ENCODE measurements at regions not wholly inside any gene's neighbourhood (a gene's known extent, or its start where the extent isn't known, plus 50 kb on each side); places are given as distances from the start of the nearest gene placed in this dataset.

GRCh38 chr5:164687391-164687790 is 1182.0 kb downstream of the MAT2B start:
- H3K4me3 ChIP-seq (ENCODE audit: low read length) = no peak overlapping the region
- no peaks in the 10 kb centered on the region for H3K36me3 ChIP-seq (ENCODE audit: insufficient read depth, low read length)
- H3K9ac ChIP-seq (ENCODE audit: low read depth, low read length) = no peak overlapping the region
- no peaks in the 10 kb centered on the region for H3K27me3 ChIP-seq (ENCODE audit: control insufficient read depth, insufficient read depth, low read length)
- no peak overlapping the region for H3K4me2 ChIP-seq (ENCODE audit: low read length)
- no peaks in the 10 kb centered on the region for H3K4me1 ChIP-seq (ENCODE audit: control insufficient read depth, insufficient read depth, low read length)
- no peaks in the 10 kb centered on the region for H3K9me3 ChIP-seq (replicated peaks; ENCODE audit: low read length)

- Histone ChIP-seq H3K4me2 (ENCODE audit: low read length) (no peak overlapping the region), H3K9me3 (replicated peaks; ENCODE audit: low read length) (no peaks in the 10 kb centered on the region), H3K9ac (ENCODE audit: low read depth, low read length) (no peak overlapping the region), H3K36me3 (ENCODE audit: insufficient read depth, low read length) (no peaks in the 10 kb centered on the region), H3K4me3 (ENCODE audit: low read length) (no peak overlapping the region), H3K27me3 (ENCODE audit: control insufficient read depth, insufficient read depth, low read length) (no peaks in the 10 kb centered on the region), H3K4me1 (ENCODE audit: control insufficient read depth, insufficient read depth, low read length) (no peaks in the 10 kb centered on the region)
Observed at GRCh38 chr5:164688437-164688836, 1183.0 kb downstream of the MAT2B start.

- Histone ChIP-seq H3K27me3 (ENCODE audit: control insufficient read depth, insufficient read depth, low read length) (no peaks in the 10 kb centered on the region), H3K36me3 (ENCODE audit: insufficient read depth, low read length) (no peaks in the 10 kb centered on the region), H3K9me3 (replicated peaks; ENCODE audit: low read length) (no peaks in the 10 kb centered on the region), H3K4me2 (ENCODE audit: low read length) (no peak overlapping the region), H3K4me3 (ENCODE audit: low read length) (no peak overlapping the region), H3K9ac (ENCODE audit: low read depth, low read length) (no peak overlapping the region), H3K4me1 (ENCODE audit: control insufficient read depth, insufficient read depth, low read length) (no peaks in the 10 kb centered on the region)
Observed at GRCh38 chr5:164708831-164709230, 1203.4 kb downstream of the MAT2B start.

GRCh38 chr5:164713682-164714081 is 1208.3 kb downstream of the MAT2B start:
- Histone ChIP-seq H3K4me2 (ENCODE audit: low read length) (no peak overlapping the region), H3K36me3 (ENCODE audit: insufficient read depth, low read length) (no peaks in the 10 kb centered on the region), H3K4me1 (ENCODE audit: control insufficient read depth, insufficient read depth, low read length) (no peaks in the 10 kb centered on the region), H3K9me3 (replicated peaks; ENCODE audit: low read length) (no peaks in the 10 kb centered on the region), H3K4me3 (ENCODE audit: low read length) (no peak overlapping the region), H3K9ac (ENCODE audit: low read depth, low read length) (no peak overlapping the region), H3K27me3 (ENCODE audit: control insufficient read depth, insufficient read depth, low read length) (no peaks in the 10 kb centered on the region)

GRCh38 chr5:164721116-164721515 is 1215.7 kb downstream of the MAT2B start:
- H3K9ac ChIP-seq (ENCODE audit: low read depth, low read length) = no peak overlapping the region
- peaks cover 7% of the 10 kb centered on the region for H3K9me3 ChIP-seq (replicated peaks; ENCODE audit: low read length)
- H3K36me3 ChIP-seq (ENCODE audit: insufficient read depth, low read length) = no peaks in the 10 kb centered on the region
- no peaks in the 10 kb centered on the region for H3K27me3 ChIP-seq (ENCODE audit: control insufficient read depth, insufficient read depth, low read length)
- H3K4me2 ChIP-seq (ENCODE audit: low read length) = no peak overlapping the region
- no peak overlapping the region for H3K4me3 ChIP-seq (ENCODE audit: low read length)
- H3K4me1 ChIP-seq (ENCODE audit: control insufficient read depth, insufficient read depth, low read length) = no peaks in the 10 kb centered on the region

- Histone ChIP-seq H3K36me3 (ENCODE audit: insufficient read depth, low read length) (no peaks in the 10 kb centered on the region), H3K4me3 (ENCODE audit: low read length) (no peak overlapping the region), H3K27me3 (ENCODE audit: control insufficient read depth, insufficient read depth, low read length) (no peaks in the 10 kb centered on the region), H3K9me3 (replicated peaks; ENCODE audit: low read length) (peaks cover 7% of the 10 kb centered on the region), H3K4me2 (ENCODE audit: low read length) (no peak overlapping the region), H3K9ac (ENCODE audit: low read depth, low read length) (no peak overlapping the region), H3K4me1 (ENCODE audit: control insufficient read depth, insufficient read depth, low read length) (no peaks in the 10 kb centered on the region)
Observed at GRCh38 chr5:164721656-164722055, 1216.2 kb downstream of the MAT2B start.

- Histone ChIP-seq H3K4me3 (ENCODE audit: low read length) (no peak overlapping the region), H3K4me2 (ENCODE audit: low read length) (no peak overlapping the region), H3K36me3 (ENCODE audit: insufficient read depth, low read length) (no peaks in the 10 kb centered on the region), H3K27me3 (ENCODE audit: control insufficient read depth, insufficient read depth, low read length) (no peaks in the 10 kb centered on the region), H3K9me3 (replicated peaks; ENCODE audit: low read length) (peaks cover 7% of the 10 kb centered on the region), H3K9ac (ENCODE audit: low read depth, low read length) (no peak overlapping the region), H3K4me1 (ENCODE audit: control insufficient read depth, insufficient read depth, low read length) (no peaks in the 10 kb centered on the region)
Observed at GRCh38 chr5:164722702-164723101, 1217.3 kb downstream of the MAT2B start.

- Histone ChIP-seq H3K4me1 (ENCODE audit: control insufficient read depth, insufficient read depth, low read length) (no peaks in the 10 kb centered on the region), H3K4me3 (ENCODE audit: low read length) (no peak overlapping the region), H3K27me3 (ENCODE audit: control insufficient read depth, insufficient read depth, low read length) (no peaks in the 10 kb centered on the region), H3K4me2 (ENCODE audit: low read length) (no peak overlapping the region), H3K36me3 (ENCODE audit: insufficient read depth, low read length) (no peaks in the 10 kb centered on the region), H3K9ac (ENCODE audit: low read depth, low read length) (no peak overlapping the region), H3K9me3 (replicated peaks; ENCODE audit: low read length) (peaks cover 11% of the 10 kb centered on the region)
Observed at GRCh38 chr5:164727012-164727411, 1221.6 kb downstream of the MAT2B start.

- H3K4me1 ChIP-seq (ENCODE audit: control insufficient read depth, insufficient read depth, low read length) = no peaks in the 10 kb centered on the region
- no peak overlapping the region for H3K4me3 ChIP-seq (ENCODE audit: low read length)
- H3K9me3 ChIP-seq (replicated peaks; ENCODE audit: low read length) = peaks cover 11% of the 10 kb centered on the region
- no peak overlapping the region for H3K9ac ChIP-seq (ENCODE audit: low read depth, low read length)
- H3K4me2 ChIP-seq (ENCODE audit: low read length) = no peak overlapping the region
- H3K27me3 ChIP-seq (ENCODE audit: control insufficient read depth, insufficient read depth, low read length) = no peaks in the 10 kb centered on the region
- H3K36me3 ChIP-seq (ENCODE audit: insufficient read depth, low read length) = no peaks in the 10 kb centered on the region
Observed at GRCh38 chr5:164728733-164729132, 1223.3 kb downstream of the MAT2B start.

GRCh38 chr5:164735334-164735733 is 1229.9 kb downstream of the MAT2B start:
- H3K4me1 ChIP-seq (ENCODE audit: control insufficient read depth, insufficient read depth, low read length) = no peaks in the 10 kb centered on the region
- H3K36me3 ChIP-seq (ENCODE audit: insufficient read depth, low read length) = no peaks in the 10 kb centered on the region
- no peak overlapping the region for H3K4me2 ChIP-seq (ENCODE audit: low read length)
- H3K4me3 ChIP-seq (ENCODE audit: low read length) = no peak overlapping the region
- H3K9ac ChIP-seq (ENCODE audit: low read depth, low read length) = no peak overlapping the region
- H3K27me3 ChIP-seq (ENCODE audit: control insufficient read depth, insufficient read depth, low read length) = no peaks in the 10 kb centered on the region
- H3K9me3 ChIP-seq (replicated peaks; ENCODE audit: low read length) = peaks cover 2% of the 10 kb centered on the region

- H3K27me3 ChIP-seq (ENCODE audit: control insufficient read depth, insufficient read depth, low read length) = no peaks in the 10 kb centered on the region
- no peaks in the 10 kb centered on the region for H3K36me3 ChIP-seq (ENCODE audit: insufficient read depth, low read length)
- H3K4me1 ChIP-seq (ENCODE audit: control insufficient read depth, insufficient read depth, low read length) = no peaks in the 10 kb centered on the region
- no peak overlapping the region for H3K9ac ChIP-seq (ENCODE audit: low read depth, low read length)
- H3K9me3 ChIP-seq (replicated peaks; ENCODE audit: low read length) = no peaks in the 10 kb centered on the region
- no peak overlapping the region for H3K4me3 ChIP-seq (ENCODE audit: low read length)
- H3K4me2 ChIP-seq (ENCODE audit: low read length) = no peak overlapping the region
Observed at GRCh38 chr5:164741376-164741775, 1236.0 kb downstream of the MAT2B start.

GRCh38 chr5:164742025-164742424 is 1236.6 kb downstream of the MAT2B start:
- no peak overlapping the region for H3K4me3 ChIP-seq (ENCODE audit: low read length)
- H3K36me3 ChIP-seq (ENCODE audit: insufficient read depth, low read length) = no peaks in the 10 kb centered on the region
- no peaks in the 10 kb centered on the region for H3K9me3 ChIP-seq (replicated peaks; ENCODE audit: low read length)
- no peaks in the 10 kb centered on the region for H3K4me1 ChIP-seq (ENCODE audit: control insufficient read depth, insufficient read depth, low read length)
- no peak overlapping the region for H3K9ac ChIP-seq (ENCODE audit: low read depth, low read length)
- no peak overlapping the region for H3K4me2 ChIP-seq (ENCODE audit: low read length)
- no peaks in the 10 kb centered on the region for H3K27me3 ChIP-seq (ENCODE audit: control insufficient read depth, insufficient read depth, low read length)
